MM.1S (cell line): ENCODE measurements at regions not wholly inside any gene's neighbourhood (a gene's known extent, or its start where the extent isn't known, plus 50 kb on each side); places are given as distances from the start of the nearest gene placed in this dataset.

Experiments used
- CTCF ChIP-seq: fragments of 300-600 bp; sonication (generic); IDR thresholded peaks from 2 replicates; pipeline ENCODE4 v1.5.1; 2016; ENCODE audit warnings: antibody characterized with exemption, low read length, mixed read lengths
- EZH2 ChIP-seq: fragments of 300-600 bp; sonication (generic); optimal IDR thresholded peaks from 2 replicates; pipeline ENCODE3; 2017; ENCODE audit warnings: low read depth, mild to moderate bottlenecking, antibody characterized with exemption, low read length, mixed read lengths

- no peak for TF ChIP-seq CTCF
- TF ChIP-seq EZH2 = no peak
Measured at GRCh38 chr13:73390100-73390499, 331.3 kb downstream of the KLF5 start.
